ENCODE measurements at regions not wholly inside any gene's neighbourhood (a gene's known extent, or its start where the extent isn't known, plus 50 kb on each side); places are given as distances from the start of the nearest gene placed in this dataset.
"Not testable (repeated sequence)": the region's sequence is repeated elsewhere in the genome, so short reads cannot be mapped to it uniquely, and the experiment has no call there.

- TF ChIP-seq CTCF (IDR thresholded peaks at IDR 0.05) (no peak), ZFX (IDR thresholded peaks at IDR 0.05; ENCODE audit: borderline replicate concordance) (no peak)
- no peak overlapping the region for H3K27ac ChIP-seq
Measured at GRCh38 chr13:50255639-50256038, 240.4 kb downstream of the KCNRG start.

- not testable (repeated sequence) for H3K27ac ChIP-seq
Measured at GRCh38 chr13:50256536-50257321, 241.5 kb downstream of the KCNRG start.

- TF ChIP-seq ZFX (IDR thresholded peaks at IDR 0.05; ENCODE audit: borderline replicate concordance) (no peak), CTCF (IDR thresholded peaks at IDR 0.05) (no peak)
- H3K27ac ChIP-seq: no peak overlapping the region
Measured at GRCh38 chr13:50257646-50258045, 242.4 kb downstream of the KCNRG start.

GRCh38 chr13:50261130-50261901 lies 246.1 kb downstream of the KCNRG start:
- H3K27ac ChIP-seq: no peak overlapping the region
- TF ChIP-seq ZFX (IDR thresholded peaks at IDR 0.05; ENCODE audit: borderline replicate concordance) (no peak), CTCF (IDR thresholded peaks at IDR 0.05) (no peak)

GRCh38 chr13:50267066-50267465 lies 251.8 kb downstream of the KCNRG start:
- TF ChIP-seq CTCF (IDR thresholded peaks at IDR 0.05): no peak
- TF ChIP-seq ZFX (IDR thresholded peaks at IDR 0.05; ENCODE audit: borderline replicate concordance): no peak

GRCh38 chr13:50267917-50268316 lies 252.7 kb downstream of the KCNRG start:
- H3K27ac ChIP-seq: no peak overlapping the region
- TF ChIP-seq ZFX (IDR thresholded peaks at IDR 0.05; ENCODE audit: borderline replicate concordance) (no peak), CTCF (IDR thresholded peaks at IDR 0.05) (no peak)

More at GRCh38 chr13:50267066-50267465, 251.8 kb downstream of the KCNRG start:
- H3K27ac ChIP-seq: no peak overlapping the region

GRCh38 chr13:50268500-50268899 lies 253.3 kb downstream of the KCNRG start:
- no peak overlapping the region for H3K27ac ChIP-seq
- TF ChIP-seq CTCF (IDR thresholded peaks at IDR 0.05): no peak
- no peak for TF ChIP-seq ZFX (IDR thresholded peaks at IDR 0.05; ENCODE audit: borderline replicate concordance)
